Activated T-helper 1 cell treated with anti-CD3 and anti-CD28 coated beads, Interleukin-12 subunit alpha, Interleukin-12 subunit beta, Interleukin-2, Interleukin-4 antibody, amounts not matched to agents 30 ng/mL and 10 ng/mL and 1 ng/mL, durations not matched to agents 14 hours and 24 hours and 36 hours (primary cell): ENCODE measurements at regions not wholly inside any gene's neighbourhood (a gene's known extent, or its start where the extent isn't known, plus 50 kb on each side); places are given as distances from the start of the nearest gene placed in this dataset.
"Not testable (repeated sequence)": the region's sequence is repeated elsewhere in the genome, so short reads cannot be mapped to it uniquely, and the experiment has no call there.

Source experiments
- DNase-seq: peaks from one replicate; pipeline ENCODE4 v3.0.0; 2021; ENCODE audit warnings: low spot score
- H3K27ac Mint-ChIP-seq: one replicate; pipeline ENCODE4 v1.8.0; 2021; ENCODE audit warnings: mild to moderate bottlenecking, mixed read lengths
- H3K27me3 Mint-ChIP-seq: one replicate; pipeline ENCODE4 v1.8.0; 2022; ENCODE audit warnings: mild to moderate bottlenecking, moderate library complexity, mixed read lengths; ENCODE audit not compliant: insufficient read depth
- H3K36me3 Mint-ChIP-seq: one replicate; pipeline ENCODE4 v1.8.0; 2021; ENCODE audit warnings: low read depth, mixed read lengths
- H3K4me1 Mint-ChIP-seq: one replicate; pipeline ENCODE4 v1.8.0; 2021; ENCODE audit warnings: low read depth, mixed read lengths
- H3K4me3 Mint-ChIP-seq: one replicate; pipeline ENCODE4 v1.8.0; 2021; ENCODE audit warnings: mild to moderate bottlenecking, moderate library complexity, mixed read lengths
- H3K9me3 Mint-ChIP-seq: one replicate; pipeline ENCODE4 v1.8.0; 2021; ENCODE audit warnings: mixed read lengths
- intact Hi-C: fragments of 100-400 bp; cut with micrococcal nuclease; formaldehyde crosslinking; loops from one replicate; pipeline ENCODE4 v1.15.1; 2024

GRCh38 chr9:41332562-41332961, 143.4 kb upstream of the ZNG1F start:
- intact Hi-C loops, H3K36me3 Mint-ChIP-seq, H3K27ac Mint-ChIP-seq, H3K9me3 Mint-ChIP-seq, H3K4me1 Mint-ChIP-seq, H3K4me3 Mint-ChIP-seq, H3K27me3 Mint-ChIP-seq, DNase-seq: not testable (repeated sequence)

GRCh38 chr9:41321277-41321676, 132.2 kb upstream of the ZNG1F start:
- H3K27me3 Mint-ChIP-seq, H3K27ac Mint-ChIP-seq, H3K36me3 Mint-ChIP-seq, H3K9me3 Mint-ChIP-seq, H3K4me1 Mint-ChIP-seq, intact Hi-C loops, H3K4me3 Mint-ChIP-seq, DNase-seq: not testable (repeated sequence)

- H3K4me1 Mint-ChIP-seq, H3K27ac Mint-ChIP-seq, H3K9me3 Mint-ChIP-seq, DNase-seq, intact Hi-C loops, H3K36me3 Mint-ChIP-seq, H3K27me3 Mint-ChIP-seq, H3K4me3 Mint-ChIP-seq: not testable (repeated sequence)
Measured at GRCh38 chr9:41308953-41309352, 119.8 kb upstream of the ZNG1F start.

GRCh38 chr9:41285744-41286143, 96.6 kb upstream of the ZNG1F start:
- H3K27ac Mint-ChIP-seq, H3K36me3 Mint-ChIP-seq, intact Hi-C loops, H3K4me1 Mint-ChIP-seq, DNase-seq, H3K27me3 Mint-ChIP-seq, H3K4me3 Mint-ChIP-seq, H3K9me3 Mint-ChIP-seq: not testable (repeated sequence)

DNA sequence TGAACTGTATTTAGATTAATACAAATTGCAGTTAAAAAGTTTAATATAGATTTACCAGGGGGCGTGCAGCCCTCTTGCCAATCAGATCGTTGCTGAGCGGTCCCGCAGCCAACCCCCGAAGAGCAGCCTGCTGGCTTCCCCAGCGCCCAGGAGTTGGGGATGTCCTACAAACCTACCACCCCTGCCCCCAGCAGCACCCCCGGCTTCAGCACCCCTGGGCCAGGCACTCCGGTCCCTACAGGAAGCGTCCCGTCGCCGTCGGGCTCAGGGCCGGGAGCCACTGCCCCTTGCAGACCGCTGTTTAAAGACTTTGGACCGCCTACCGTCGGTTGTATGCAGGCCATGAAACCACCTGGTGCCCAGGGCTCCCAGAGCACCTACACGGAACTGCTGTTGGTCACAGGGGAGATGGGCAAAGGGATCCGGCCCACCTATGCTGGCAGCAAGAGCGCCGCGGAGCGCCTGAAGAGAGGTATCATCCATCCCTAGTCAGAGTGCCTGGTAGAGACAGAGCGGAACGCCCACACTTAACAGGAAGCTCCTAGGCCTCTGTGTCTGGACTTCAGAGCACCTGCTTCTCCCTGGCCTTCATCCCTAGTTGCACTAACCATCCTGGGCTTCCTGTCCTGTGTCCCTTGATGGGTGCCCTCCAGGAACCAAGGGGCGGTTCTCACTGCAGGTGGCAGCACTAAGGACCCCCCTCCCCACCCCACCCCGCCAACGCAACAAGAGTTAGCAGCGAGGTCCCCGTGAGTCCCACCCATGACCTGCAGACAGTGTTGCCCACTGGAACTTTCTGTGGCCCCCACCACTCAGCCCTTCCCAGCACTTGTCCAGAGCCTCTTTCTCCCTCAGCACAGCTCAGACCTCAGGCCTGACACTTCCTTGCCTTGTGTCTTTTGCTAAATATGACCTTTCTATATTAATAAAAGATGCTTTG, 91.5 kb upstream of the ZNG1F start:
- H3K4me1 Mint-ChIP-seq, H3K9me3 Mint-ChIP-seq, H3K27ac Mint-ChIP-seq, intact Hi-C loops, H3K36me3 Mint-ChIP-seq, H3K27me3 Mint-ChIP-seq, H3K4me3 Mint-ChIP-seq, DNase-seq: not testable (repeated sequence)

DNA sequence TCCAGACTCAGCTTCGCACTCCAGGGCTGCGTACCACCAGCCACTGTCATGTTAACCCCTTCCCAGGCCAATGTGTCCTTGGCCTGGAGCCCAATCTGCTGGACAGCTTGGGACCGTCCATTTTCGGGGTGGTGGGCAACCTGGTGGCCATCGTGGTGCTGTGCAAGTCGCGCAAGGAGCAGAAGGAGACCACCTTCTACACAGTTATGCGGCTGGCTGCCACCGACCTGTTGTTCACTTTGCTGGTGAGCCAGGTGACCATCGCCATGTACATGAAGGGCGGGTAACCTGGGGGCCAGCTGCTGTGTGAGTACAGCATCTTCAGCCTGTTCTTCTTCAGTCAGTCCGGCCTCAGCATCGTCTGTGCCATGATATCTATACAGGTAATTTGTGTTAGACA, 90.3 kb upstream of the ZNG1F start:
- H3K4me3 Mint-ChIP-seq, H3K9me3 Mint-ChIP-seq, H3K27ac Mint-ChIP-seq, DNase-seq, H3K36me3 Mint-ChIP-seq, intact Hi-C loops, H3K4me1 Mint-ChIP-seq, H3K27me3 Mint-ChIP-seq: not testable (repeated sequence)

- H3K4me3 Mint-ChIP-seq, H3K9me3 Mint-ChIP-seq, DNase-seq, H3K27me3 Mint-ChIP-seq, H3K4me1 Mint-ChIP-seq, intact Hi-C loops, H3K36me3 Mint-ChIP-seq, H3K27ac Mint-ChIP-seq: not testable (repeated sequence)
Measured at GRCh38 chr9:41279033-41279432, 89.9 kb upstream of the ZNG1F start.

DNA sequence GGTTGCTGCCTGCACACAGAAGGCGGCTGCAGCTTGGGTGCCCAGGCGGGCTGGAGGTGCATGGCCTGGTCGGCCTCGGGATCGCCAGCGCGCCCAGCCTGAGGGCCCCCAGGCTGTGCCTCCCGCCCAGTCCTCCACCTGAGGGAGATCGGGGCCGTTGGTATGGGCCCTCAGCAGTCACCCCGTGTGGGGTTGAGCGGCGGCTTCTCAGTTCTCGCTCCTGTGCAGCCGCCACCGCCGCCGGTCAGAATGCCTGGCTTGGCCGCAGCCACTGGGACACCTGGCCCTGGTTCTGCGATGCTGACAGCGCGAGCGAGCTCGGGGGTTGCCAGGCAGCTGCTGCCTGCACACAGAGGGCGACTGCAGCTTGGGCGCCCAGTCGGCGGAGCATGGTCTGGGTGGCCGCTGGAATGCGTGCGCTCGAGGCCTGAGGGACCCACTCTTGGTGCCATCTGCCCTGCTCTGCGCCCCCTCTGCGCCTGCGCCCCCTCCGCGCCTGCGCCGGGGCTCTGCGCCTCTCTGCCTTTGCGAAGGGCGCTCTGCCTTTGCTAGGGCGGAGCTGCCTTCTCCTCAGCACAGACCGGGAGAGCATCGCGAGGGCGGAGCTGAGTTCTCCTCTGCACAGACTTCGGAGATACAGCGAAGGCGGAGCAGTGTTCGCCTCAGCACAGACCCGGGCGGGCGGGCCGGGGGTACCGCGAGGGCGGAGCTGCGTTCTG, 84.6 kb upstream of the ZNG1F start:
- H3K4me1 Mint-ChIP-seq, H3K27me3 Mint-ChIP-seq, H3K27ac Mint-ChIP-seq, H3K36me3 Mint-ChIP-seq, H3K9me3 Mint-ChIP-seq, intact Hi-C loops: not testable (repeated sequence)
- H3K4me3 Mint-ChIP-seq, result peak overlapping the region; percentile 72
- peak; percentile 80 for DNase-seq

- intact Hi-C loops, H3K27me3 Mint-ChIP-seq, H3K27ac Mint-ChIP-seq, H3K4me1 Mint-ChIP-seq, H3K36me3 Mint-ChIP-seq, H3K9me3 Mint-ChIP-seq, H3K4me3 Mint-ChIP-seq: not testable (repeated sequence)
- peak; percentile 31 for DNase-seq
Measured at GRCh38 chr9:41272879-41273548, 83.9 kb upstream of the ZNG1F start.

GRCh38 chr9:41270992-41271391, 81.9 kb upstream of the ZNG1F start:
- H3K4me1 Mint-ChIP-seq, H3K4me3 Mint-ChIP-seq, H3K27ac Mint-ChIP-seq, H3K9me3 Mint-ChIP-seq, intact Hi-C loops, H3K27me3 Mint-ChIP-seq, H3K36me3 Mint-ChIP-seq, DNase-seq: not testable (repeated sequence)

DNA sequence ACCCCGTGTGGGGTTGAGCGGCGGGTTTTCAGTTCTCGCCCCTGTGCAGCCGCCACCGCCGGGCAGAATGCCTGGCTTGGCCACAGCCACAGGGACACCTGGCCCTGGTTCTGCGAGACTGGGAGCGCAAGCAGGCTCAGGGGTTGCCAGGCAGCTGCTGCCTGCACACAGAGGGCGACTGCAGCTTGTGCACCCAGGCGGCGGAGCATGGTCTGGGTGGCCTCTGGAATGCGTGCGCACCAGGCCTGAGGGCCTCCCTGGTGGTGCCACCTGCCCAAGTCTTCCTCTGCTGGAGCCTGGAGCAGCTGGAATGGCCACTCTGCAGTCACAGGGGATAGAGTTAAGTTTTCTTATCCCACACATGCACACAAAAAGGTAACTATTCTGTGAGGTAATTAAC, 80.4 kb upstream of the ZNG1F start:
- DNase-seq, H3K27ac Mint-ChIP-seq, H3K27me3 Mint-ChIP-seq, intact Hi-C loops, H3K4me1 Mint-ChIP-seq, H3K36me3 Mint-ChIP-seq, H3K9me3 Mint-ChIP-seq, H3K4me3 Mint-ChIP-seq: not testable (repeated sequence)

DNA sequence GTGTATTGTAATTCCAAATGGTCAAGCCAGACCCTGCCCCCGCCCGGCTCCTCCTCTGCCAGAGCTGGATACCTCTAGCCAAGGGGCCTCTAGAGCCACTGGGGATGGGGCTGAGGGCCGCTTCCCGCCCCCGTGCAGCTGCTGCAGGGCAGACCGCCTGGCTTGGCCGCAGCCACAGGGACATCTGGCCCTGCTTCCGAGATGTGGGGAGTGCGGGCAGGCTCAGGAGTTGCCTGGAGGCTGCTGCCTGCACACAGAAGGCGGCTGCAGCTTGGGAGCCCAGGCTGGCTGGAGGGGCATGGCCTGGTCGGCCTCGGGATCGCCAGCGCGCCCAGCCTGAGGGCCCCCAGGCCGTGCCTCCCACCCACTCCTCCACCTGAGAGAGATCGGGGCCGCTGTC, 79.9 kb upstream of the ZNG1F start:
- DNase-seq, H3K9me3 Mint-ChIP-seq, H3K36me3 Mint-ChIP-seq, H3K4me3 Mint-ChIP-seq, intact Hi-C loops, H3K4me1 Mint-ChIP-seq, H3K27ac Mint-ChIP-seq, H3K27me3 Mint-ChIP-seq: not testable (repeated sequence)

DNA sequence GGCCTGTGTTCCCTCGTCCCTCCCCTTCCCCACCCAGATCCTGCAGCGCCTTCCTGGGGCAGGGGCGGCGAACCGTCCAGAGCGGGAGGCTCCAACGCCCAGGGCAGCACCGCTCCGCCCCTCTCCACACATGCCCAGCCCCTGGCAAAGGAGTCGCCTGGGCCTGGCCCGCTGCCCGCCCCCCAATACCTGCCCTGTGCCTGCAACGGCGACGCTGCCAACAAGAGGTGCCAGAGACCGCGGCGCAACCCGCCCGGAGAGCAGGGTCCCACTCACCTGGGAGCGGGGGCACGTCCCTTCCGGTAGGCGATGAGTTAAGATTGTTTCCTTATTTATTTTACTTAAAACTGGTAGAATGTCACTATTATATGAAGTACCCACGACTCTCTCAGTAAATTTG, 77.5 kb upstream of the ZNG1F start:
- H3K4me3 Mint-ChIP-seq, H3K4me1 Mint-ChIP-seq, H3K27ac Mint-ChIP-seq, H3K9me3 Mint-ChIP-seq, intact Hi-C loops, H3K36me3 Mint-ChIP-seq, DNase-seq, H3K27me3 Mint-ChIP-seq: not testable (repeated sequence)
